Glutamatergic neuron (in vitro differentiated cells): ENCODE measurements at regions not wholly inside any gene's neighbourhood (a gene's known extent, or its start where the extent isn't known, plus 50 kb on each side); places are given as distances from the start of the nearest gene placed in this dataset.
"Not testable (repeated sequence)": the region's sequence is repeated elsewhere in the genome, so short reads cannot be mapped to it uniquely, and the experiment has no call there.

Source experiments
- DNase-seq: peaks from one replicate; pipeline ENCODE4 v3.0.0; 2022
- H3K27ac Mint-ChIP-seq: one replicate; pipeline ENCODE4 v1.8.0; 2020; ENCODE audit warnings: mild to moderate bottlenecking, mixed read lengths, inconsistent platforms; ENCODE audit not compliant: unreplicated experiment
- H3K27me3 Mint-ChIP-seq: one replicate; pipeline ENCODE4 v1.8.0; 2020; ENCODE audit warnings: mild to moderate bottlenecking, moderate library complexity, mixed read lengths, inconsistent platforms; ENCODE audit not compliant: unreplicated experiment
- H3K36me3 Mint-ChIP-seq: one replicate; pipeline ENCODE4 v1.8.0; 2020; ENCODE audit warnings: mild to moderate bottlenecking, mixed read lengths, inconsistent platforms; ENCODE audit not compliant: unreplicated experiment
- H3K4me1 Mint-ChIP-seq: one replicate; pipeline ENCODE4 v1.8.0; 2020; ENCODE audit warnings: mild to moderate bottlenecking, low read depth, mixed read lengths, inconsistent platforms; ENCODE audit not compliant: unreplicated experiment
- H3K4me3 Mint-ChIP-seq: one replicate; pipeline ENCODE4 v1.8.0; 2020; ENCODE audit warnings: mild to moderate bottlenecking, mixed read lengths, inconsistent platforms; ENCODE audit not compliant: unreplicated experiment
- H3K9me3 Mint-ChIP-seq: one replicate; pipeline ENCODE4 v1.8.0; 2020; ENCODE audit warnings: mild to moderate bottlenecking, moderate library complexity, mixed read lengths, inconsistent platforms; ENCODE audit not compliant: unreplicated experiment
- TF ChIP-seq, protein P1 (sequence below): fragments of 200-600 bp; sonication (generic); IDR thresholded peaks from one replicate; pipeline ENCODE4 v1.5.0; 2021; ENCODE audit not compliant: partially characterized antibody, unreplicated experiment

DNA sequence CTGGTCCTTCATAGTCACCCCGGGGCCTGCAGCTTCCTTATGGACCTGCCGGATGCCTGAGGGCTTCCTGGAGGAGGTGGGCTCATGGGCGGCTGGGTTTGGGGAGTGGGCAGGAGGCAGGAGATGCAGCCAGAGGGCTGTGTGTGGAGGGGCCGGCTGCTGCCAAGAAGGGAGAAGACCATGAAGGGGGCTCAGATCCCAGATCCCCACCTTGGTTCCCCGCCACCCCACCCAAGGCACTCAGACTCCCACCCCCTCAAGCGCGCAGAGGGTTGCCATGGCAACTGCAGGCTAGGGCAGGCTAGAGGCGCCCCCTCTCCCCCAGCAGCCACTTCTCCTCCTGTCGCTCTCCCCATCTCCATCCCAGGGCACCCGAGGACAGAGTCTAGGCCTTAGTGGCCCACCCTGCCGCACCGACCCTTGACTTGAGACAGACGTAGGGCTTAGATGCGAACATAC lies 104.5 kb downstream of the CRLF3 start:
- peaks cover 2% of the 10 kb centered on the region for H3K27me3 Mint-ChIP-seq
- peaks cover 5% of the 10 kb centered on the region for H3K36me3 Mint-ChIP-seq
- peaks cover 9% of the 10 kb centered on the region for H3K4me1 Mint-ChIP-seq
- TF ChIP-seq, protein P1, sequence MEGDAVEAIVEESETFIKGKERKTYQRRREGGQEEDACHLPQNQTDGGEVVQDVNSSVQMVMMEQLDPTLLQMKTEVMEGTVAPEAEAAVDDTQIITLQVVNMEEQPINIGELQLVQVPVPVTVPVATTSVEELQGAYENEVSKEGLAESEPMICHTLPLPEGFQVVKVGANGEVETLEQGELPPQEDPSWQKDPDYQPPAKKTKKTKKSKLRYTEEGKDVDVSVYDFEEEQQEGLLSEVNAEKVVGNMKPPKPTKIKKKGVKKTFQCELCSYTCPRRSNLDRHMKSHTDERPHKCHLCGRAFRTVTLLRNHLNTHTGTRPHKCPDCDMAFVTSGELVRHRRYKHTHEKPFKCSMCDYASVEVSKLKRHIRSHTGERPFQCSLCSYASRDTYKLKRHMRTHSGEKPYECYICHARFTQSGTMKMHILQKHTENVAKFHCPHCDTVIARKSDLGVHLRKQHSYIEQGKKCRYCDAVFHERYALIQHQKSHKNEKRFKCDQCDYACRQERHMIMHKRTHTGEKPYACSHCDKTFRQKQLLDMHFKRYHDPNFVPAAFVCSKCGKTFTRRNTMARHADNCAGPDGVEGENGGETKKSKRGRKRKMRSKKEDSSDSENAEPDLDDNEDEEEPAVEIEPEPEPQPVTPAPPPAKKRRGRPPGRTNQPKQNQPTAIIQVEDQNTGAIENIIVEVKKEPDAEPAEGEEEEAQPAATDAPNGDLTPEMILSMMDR, result no peak
- H3K4me3 Mint-ChIP-seq, result no peak overlapping the region
- no peak for DNase-seq
- H3K9me3 Mint-ChIP-seq, result peaks cover 11% of the 10 kb centered on the region
- no peak overlapping the region for H3K27ac Mint-ChIP-seq

DNA sequence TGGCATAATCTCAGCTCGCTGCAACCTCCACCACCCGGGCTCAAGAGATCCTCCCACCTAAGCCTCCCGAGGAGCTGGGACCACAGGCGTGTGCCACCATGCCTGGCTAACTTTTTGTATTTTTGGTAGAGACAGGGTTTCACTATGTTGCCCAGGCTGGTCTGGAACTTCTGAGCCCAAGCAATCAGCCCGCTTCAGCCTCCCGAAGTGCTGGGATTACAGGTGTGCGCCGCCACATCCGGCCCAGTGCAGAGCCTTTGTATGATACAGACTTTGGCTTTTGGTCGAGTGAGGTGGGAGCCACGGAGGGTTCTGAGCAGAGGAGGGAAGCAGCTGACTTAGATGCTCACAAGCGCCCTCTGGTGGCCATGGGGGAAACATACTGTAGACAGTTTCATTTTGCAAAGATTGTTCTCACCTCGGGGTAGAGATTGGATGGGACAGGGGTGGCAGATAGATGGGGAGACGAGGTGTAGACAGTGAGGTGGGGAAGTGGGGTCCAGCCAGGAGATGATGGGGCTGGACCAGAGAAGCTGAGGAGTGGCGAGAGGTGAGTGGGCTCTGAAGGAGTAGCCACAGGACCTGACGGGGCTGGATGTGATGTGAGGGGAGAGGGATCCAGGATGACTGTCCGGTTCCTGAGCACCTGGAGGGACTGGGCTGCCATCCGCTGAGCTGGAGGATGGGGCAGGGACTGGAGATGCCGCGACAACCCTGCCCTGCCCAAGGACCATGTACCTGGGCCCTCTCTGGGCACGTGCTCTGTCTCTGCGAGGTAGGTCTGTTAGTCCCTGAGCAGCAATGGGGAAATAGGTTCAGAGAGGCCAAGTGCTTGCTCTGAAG lies 105.1 kb downstream of the CRLF3 start:
- H3K9me3 Mint-ChIP-seq, result peaks cover 11% of the 10 kb centered on the region
- H3K36me3 Mint-ChIP-seq, H3K4me3 Mint-ChIP-seq, H3K27ac Mint-ChIP-seq, H3K4me1 Mint-ChIP-seq, H3K27me3 Mint-ChIP-seq: not testable (repeated sequence)
- DNase-seq, result peak; percentile 84
- TF ChIP-seq, protein P1, result peak; percentile 81

DNA sequence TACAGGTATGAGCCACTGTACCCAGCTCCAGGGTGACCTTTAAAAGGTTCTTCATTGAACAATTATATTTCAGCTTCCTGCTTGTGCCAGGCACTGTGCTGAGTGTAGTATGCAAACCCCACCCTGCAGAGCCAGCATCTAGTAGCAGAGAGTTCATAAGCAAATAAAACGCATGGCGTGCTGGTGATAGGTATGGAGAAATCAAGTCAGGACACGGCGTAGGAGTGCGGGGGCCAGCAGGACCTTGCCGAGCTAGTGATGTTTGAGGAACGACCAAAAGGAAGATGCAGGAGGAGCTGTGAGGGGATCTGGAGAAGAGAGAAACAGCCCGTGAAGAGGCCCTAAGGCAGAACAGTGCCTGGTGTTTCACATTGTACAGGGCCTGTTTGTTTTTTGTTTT lies 105.8 kb downstream of the CRLF3 start:
- not testable (repeated sequence) for H3K27ac Mint-ChIP-seq, H3K9me3 Mint-ChIP-seq, H3K4me1 Mint-ChIP-seq, DNase-seq, H3K4me3 Mint-ChIP-seq, H3K27me3 Mint-ChIP-seq, H3K36me3 Mint-ChIP-seq

GRCh38 chr17:30718099-30718447 lies 106.4 kb downstream of the CRLF3 start:
- not testable (repeated sequence) for H3K27ac Mint-ChIP-seq, H3K4me1 Mint-ChIP-seq, H3K27me3 Mint-ChIP-seq, H3K4me3 Mint-ChIP-seq, H3K36me3 Mint-ChIP-seq, DNase-seq
- H3K9me3 Mint-ChIP-seq, result peaks cover 10% of the 10 kb centered on the region

DNA sequence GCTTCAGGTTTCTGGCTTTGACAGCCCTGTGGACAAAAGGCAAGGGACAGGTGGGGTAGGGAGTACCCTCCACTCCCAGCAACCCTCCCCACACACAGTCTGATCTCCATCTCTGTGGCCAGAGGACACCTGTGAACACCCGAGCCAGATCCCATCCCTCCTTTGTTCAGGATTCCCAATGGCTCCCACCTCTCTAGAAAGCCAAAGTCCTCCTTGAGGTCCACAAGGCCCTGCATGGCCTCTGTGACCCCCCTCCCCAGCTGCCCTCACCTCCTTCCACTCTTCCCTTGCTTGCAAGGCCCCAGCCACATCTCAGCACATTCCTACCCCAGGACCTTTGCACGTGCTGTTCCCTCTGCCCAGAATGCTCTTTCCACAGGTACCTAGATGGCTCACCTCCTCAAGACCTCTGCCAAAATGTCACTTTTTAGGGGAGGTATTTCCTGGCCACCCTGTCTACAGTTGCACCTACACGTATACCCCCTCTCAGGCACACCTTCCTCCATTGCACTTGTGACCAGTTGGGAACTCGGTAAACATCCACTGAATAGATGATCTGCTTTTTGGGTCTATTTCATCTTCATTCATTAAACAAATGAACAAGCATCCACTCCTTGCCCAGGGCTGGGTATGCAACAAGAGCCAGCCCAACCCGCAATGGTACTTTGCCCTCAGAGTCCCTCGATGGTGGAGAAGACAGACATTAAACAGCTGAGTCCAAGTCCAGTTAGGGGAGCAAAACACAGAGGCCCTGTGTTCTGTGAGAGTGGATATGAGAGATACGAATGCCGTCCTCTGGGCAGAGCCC lies 107.0 kb downstream of the CRLF3 start:
- H3K36me3 Mint-ChIP-seq, result peaks cover 5% of the 10 kb centered on the region
- no peak overlapping the region for H3K4me3 Mint-ChIP-seq
- TF ChIP-seq, protein P1, result no peak
- no peak for DNase-seq
- peaks cover 10% of the 10 kb centered on the region for H3K9me3 Mint-ChIP-seq
- peaks cover 4% of the 10 kb centered on the region for H3K4me1 Mint-ChIP-seq
- peaks cover 2% of the 10 kb centered on the region for H3K27me3 Mint-ChIP-seq
- H3K27ac Mint-ChIP-seq, result peak overlapping the region; percentile 30
